SK-N-SH treated with all-trans-retinoic acid at 6 μM for 48 hours (cell line): ENCODE measurements at regions not wholly inside any gene's neighbourhood (a gene's known extent, or its start where the extent isn't known, plus 50 kb on each side); places are given as distances from the start of the nearest gene placed in this dataset.

Experiments
- ZFP3 ChIP-seq: fragments of 250-450 bp; sonication (Bioruptor Pico); IDR thresholded peaks from 2 replicates; pipeline ENCODE4 v1.5.0; 2020; ENCODE audit warnings: mild to moderate bottlenecking, moderate library complexity
- ZNF565 ChIP-seq: fragments of 450-650 bp; formaldehyde crosslinking; conservative IDR thresholded peaks from 2 replicates; pipeline ENCODE4 v1.5.0; 2020; ENCODE audit warnings: low read depth, mild to moderate bottlenecking, moderate library complexity

DNA sequence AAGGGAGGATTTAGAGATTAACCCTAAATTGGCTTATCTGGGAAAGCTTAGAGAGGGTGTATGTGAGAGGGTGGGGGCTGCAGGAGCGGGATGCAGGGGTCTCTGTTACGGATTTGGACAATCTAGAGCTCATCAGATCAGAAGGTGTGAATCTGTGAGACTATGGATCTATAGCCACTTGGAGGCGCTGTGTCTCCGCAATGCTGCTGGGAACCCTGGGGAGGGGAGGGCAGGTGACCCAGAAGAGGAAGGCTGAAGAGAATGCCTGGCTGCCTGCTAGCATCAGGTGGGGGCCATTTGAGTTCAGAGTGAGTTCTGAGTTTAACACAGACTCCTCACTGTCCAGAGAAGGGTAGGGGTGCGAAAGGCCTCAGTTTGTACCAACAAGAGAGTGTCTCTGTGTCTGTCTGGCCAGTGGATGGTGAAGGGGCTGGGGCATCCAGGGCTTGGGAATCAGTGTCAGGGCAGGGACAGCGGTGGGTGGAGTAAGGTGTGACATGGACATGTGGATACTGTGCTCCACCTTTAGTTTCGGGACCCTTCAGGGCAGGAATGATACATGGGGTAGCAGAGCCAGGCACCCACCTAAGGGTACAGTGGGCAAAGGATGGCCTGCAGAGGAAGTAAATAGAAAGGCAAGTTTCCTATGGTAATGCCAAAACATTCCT is 187.3 kb upstream of the PRSS58 start:
- TF ChIP-seq ZFP3 (CRISPR knock-in tag) (no peak), ZNF565 (CRISPR knock-in tag) (no peak)
